Liver (tissue), 3 donors: ENCODE measurements at regions not wholly inside any gene's neighbourhood (a gene's known extent, or its start where the extent isn't known, plus 50 kb on each side); places are given as distances from the start of the nearest gene placed in this dataset.
"Not testable (repeated sequence)": the region's sequence is repeated elsewhere in the genome, so short reads cannot be mapped to it uniquely, and the experiment has no call there.

ENCODE experiments used
- EGR1 ChIP-seq, 2 donors: IDR thresholded peaks; 2 replicates each; pipeline ENCODE4 v1.6.1; 2016 to 2018; ENCODE audit warnings: antibody characterized with exemption in 2 of 2, low read depth in 2 of 2
- GABPA ChIP-seq, 2 donors: IDR thresholded peaks in 1 of 2; conservative IDR thresholded peaks in 1 of 2; 2 replicates each; pipeline ENCODE4 v1.6.1; 2016; ENCODE audit warnings: antibody characterized with exemption in 2 of 2, mild to moderate bottlenecking in 1 of 2, moderate library complexity in 1 of 2
- JUND ChIP-seq, 2 donors: IDR thresholded peaks; 2 replicates each; pipeline ENCODE4 v1.6.1; 2016; ENCODE audit warnings: antibody characterized with exemption in 2 of 2
- NR2F2 ChIP-seq: IDR thresholded peaks from 2 replicates; pipeline ENCODE4 v1.6.1; 2016; ENCODE audit warnings: antibody characterized with exemption
- RAD21 ChIP-seq, 2 donors: IDR thresholded peaks; 2 replicates each; pipeline ENCODE4 v1.6.1; 2016; ENCODE audit warnings: antibody characterized with exemption in 2 of 2, mild to moderate bottlenecking in 2 of 2
- RXRA ChIP-seq, 2 donors: IDR thresholded peaks; 2 replicates each; pipeline ENCODE4 v1.6.1; 2017 to 2018; ENCODE audit warnings: antibody characterized with exemption in 2 of 2, mild to moderate bottlenecking in 1 of 2
- SP1 ChIP-seq: IDR thresholded peaks from 2 replicates; pipeline ENCODE4 v1.6.1; 2018; ENCODE audit warnings: antibody characterized with exemption, mild to moderate bottlenecking
- TAF1 ChIP-seq: conservative IDR thresholded peaks from 2 replicates; pipeline ENCODE4 v1.6.1; 2016; ENCODE audit warnings: antibody characterized with exemption, mild to moderate bottlenecking
- YY1 ChIP-seq: IDR thresholded peaks from 2 replicates; pipeline ENCODE4 v1.6.1; 2016; ENCODE audit warnings: antibody characterized with exemption, mild to moderate bottlenecking
- TF ChIP-seq, protein P1 (sequence below): fragments of 150-350 bp; IDR thresholded peaks from 2 replicates; pipeline ENCODE4 v1.5.1; 2017; ENCODE audit warnings: improper control_type of control experiment, low read depth, low read length; ENCODE audit not compliant: missing input control
- TF ChIP-seq, protein P2 (sequence below): IDR thresholded peaks from 2 replicates; pipeline ENCODE4 v1.6.1; 2016; ENCODE audit warnings: antibody characterized with exemption, mild to moderate bottlenecking
- TF ChIP-seq, protein P3 (sequence below): IDR thresholded peaks from 2 replicates; pipeline ENCODE4 v1.6.1; 2016; ENCODE audit warnings: antibody characterized with exemption
- TF ChIP-seq, protein P4 (sequence below): IDR thresholded peaks from 2 replicates; pipeline ENCODE4 v1.6.1; 2016; ENCODE audit warnings: antibody characterized with exemption
- donor health status: healthy.
- donor health status: healthy.

DNA sequence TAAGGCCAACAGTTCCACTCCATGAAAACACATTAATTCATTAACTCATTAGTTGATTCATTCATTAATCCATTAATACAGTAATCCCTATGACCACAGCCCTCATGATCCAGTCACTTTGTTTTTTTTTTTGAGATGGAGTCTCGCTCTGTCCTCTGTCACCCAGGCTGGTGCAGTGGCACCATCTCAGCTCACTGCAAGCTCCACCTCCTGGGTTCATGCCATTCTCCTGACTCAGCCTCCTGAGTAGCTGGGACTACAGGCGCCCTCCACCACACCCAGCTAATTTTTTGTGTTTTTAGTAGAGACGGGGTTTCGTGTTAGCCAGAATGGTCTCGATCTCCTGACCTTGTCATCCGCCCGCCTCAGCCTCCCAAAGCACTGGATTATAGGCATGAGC is 1473.4 kb upstream of the SEL1L start:
- TF ChIP-seq, protein P1, sequence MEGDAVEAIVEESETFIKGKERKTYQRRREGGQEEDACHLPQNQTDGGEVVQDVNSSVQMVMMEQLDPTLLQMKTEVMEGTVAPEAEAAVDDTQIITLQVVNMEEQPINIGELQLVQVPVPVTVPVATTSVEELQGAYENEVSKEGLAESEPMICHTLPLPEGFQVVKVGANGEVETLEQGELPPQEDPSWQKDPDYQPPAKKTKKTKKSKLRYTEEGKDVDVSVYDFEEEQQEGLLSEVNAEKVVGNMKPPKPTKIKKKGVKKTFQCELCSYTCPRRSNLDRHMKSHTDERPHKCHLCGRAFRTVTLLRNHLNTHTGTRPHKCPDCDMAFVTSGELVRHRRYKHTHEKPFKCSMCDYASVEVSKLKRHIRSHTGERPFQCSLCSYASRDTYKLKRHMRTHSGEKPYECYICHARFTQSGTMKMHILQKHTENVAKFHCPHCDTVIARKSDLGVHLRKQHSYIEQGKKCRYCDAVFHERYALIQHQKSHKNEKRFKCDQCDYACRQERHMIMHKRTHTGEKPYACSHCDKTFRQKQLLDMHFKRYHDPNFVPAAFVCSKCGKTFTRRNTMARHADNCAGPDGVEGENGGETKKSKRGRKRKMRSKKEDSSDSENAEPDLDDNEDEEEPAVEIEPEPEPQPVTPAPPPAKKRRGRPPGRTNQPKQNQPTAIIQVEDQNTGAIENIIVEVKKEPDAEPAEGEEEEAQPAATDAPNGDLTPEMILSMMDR: not testable (repeated sequence)
- not testable (repeated sequence) for TF ChIP-seq RXRA (IDR thresholded peaks at IDR 0.05); SP1; YY1; TAF1; JUND (IDR thresholded peaks at IDR 0.05); RAD21 (IDR thresholded peaks at IDR 0.05); EGR1 (IDR thresholded peaks at IDR 0.05; ENCODE audit: low read depth in 2 of 2); GABPA (IDR thresholded peaks at IDR 0.05 in 1 of 2, conservative IDR thresholded peaks at IDR 0.05 in 1 of 2); NR2F2
- TF ChIP-seq, protein P2, sequence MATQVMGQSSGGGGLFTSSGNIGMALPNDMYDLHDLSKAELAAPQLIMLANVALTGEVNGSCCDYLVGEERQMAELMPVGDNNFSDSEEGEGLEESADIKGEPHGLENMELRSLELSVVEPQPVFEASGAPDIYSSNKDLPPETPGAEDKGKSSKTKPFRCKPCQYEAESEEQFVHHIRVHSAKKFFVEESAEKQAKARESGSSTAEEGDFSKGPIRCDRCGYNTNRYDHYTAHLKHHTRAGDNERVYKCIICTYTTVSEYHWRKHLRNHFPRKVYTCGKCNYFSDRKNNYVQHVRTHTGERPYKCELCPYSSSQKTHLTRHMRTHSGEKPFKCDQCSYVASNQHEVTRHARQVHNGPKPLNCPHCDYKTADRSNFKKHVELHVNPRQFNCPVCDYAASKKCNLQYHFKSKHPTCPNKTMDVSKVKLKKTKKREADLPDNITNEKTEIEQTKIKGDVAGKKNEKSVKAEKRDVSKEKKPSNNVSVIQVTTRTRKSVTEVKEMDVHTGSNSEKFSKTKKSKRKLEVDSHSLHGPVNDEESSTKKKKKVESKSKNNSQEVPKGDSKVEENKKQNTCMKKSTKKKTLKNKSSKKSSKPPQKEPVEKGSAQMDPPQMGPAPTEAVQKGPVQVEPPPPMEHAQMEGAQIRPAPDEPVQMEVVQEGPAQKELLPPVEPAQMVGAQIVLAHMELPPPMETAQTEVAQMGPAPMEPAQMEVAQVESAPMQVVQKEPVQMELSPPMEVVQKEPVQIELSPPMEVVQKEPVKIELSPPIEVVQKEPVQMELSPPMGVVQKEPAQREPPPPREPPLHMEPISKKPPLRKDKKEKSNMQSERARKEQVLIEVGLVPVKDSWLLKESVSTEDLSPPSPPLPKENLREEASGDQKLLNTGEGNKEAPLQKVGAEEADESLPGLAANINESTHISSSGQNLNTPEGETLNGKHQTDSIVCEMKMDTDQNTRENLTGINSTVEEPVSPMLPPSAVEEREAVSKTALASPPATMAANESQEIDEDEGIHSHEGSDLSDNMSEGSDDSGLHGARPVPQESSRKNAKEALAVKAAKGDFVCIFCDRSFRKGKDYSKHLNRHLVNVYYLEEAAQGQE: not testable (repeated sequence)
- TF ChIP-seq, protein P3, sequence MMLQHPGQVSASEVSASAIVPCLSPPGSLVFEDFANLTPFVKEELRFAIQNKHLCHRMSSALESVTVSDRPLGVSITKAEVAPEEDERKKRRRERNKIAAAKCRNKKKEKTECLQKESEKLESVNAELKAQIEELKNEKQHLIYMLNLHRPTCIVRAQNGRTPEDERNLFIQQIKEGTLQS: not testable (repeated sequence)
- TF ChIP-seq, protein P4, sequence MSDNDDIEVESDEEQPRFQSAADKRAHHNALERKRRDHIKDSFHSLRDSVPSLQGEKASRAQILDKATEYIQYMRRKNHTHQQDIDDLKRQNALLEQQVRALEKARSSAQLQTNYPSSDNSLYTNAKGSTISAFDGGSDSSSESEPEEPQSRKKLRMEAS: not testable (repeated sequence)
